22Rv1 (cell line): ENCODE measurements at regions not wholly inside any gene's neighbourhood (a gene's known extent, or its start where the extent isn't known, plus 50 kb on each side); places are given as distances from the start of the nearest gene placed in this dataset.

ENCODE experiments used
- CTCF ChIP-seq: fragments of 450-650 bp; IDR thresholded peaks from 2 replicates; pipeline ENCODE4 v1.5.1; 2017; ENCODE audit warnings: mild to moderate bottlenecking
- ZFX ChIP-seq: fragments of 450-650 bp; IDR thresholded peaks from 2 replicates; pipeline ENCODE4 v1.6.1; 2017; ENCODE audit warnings: antibody characterized with exemption, borderline replicate concordance

- TF ChIP-seq CTCF (no peak), ZFX (no peak)
Observed at GRCh38 chr13:80787604-80788003, 446.7 kb upstream of the SPRY2 start.
